Smooth muscle cell (in vitro differentiated cells): ENCODE measurements at regions not wholly inside any gene's neighbourhood (a gene's known extent, or its start where the extent isn't known, plus 50 kb on each side); places are given as distances from the start of the nearest gene placed in this dataset.

Experiments used
- DNase-seq: peaks from one replicate; lab custom pipeline; 2025; ENCODE audit not compliant: unreplicated experiment; lab: John Stamatoyannopoulos, UW
- H2AFZ ChIP-seq: fragments of 200-600 bp; sonication (generic); 2 replicates; pipeline ENCODE4 v1.6.0; 2016; ENCODE audit warnings: antibody characterized with exemption, low read depth, mild to moderate bottlenecking
- H3F3A ChIP-seq: fragments of 200-600 bp; sonication (generic); 2 replicates; pipeline ENCODE4 v1.6.0; 2017; ENCODE audit warnings: antibody characterized with exemption, low read depth
- H3K27ac ChIP-seq: fragments of 200-600 bp; sonication (generic); 2 replicates; pipeline ENCODE4 v1.5.1; 2016; ENCODE audit warnings: low read depth, mild to moderate bottlenecking
- H3K27me3 ChIP-seq: fragments of 200-600 bp; sonication (generic); 2 replicates; pipeline ENCODE4 v1.6.1; 2016; ENCODE audit warnings: low read depth, mild to moderate bottlenecking
- H3K36me3 ChIP-seq: fragments of 200-600 bp; sonication (generic); 2 replicates; pipeline ENCODE4 v1.5.1; 2016; ENCODE audit warnings: low read depth
- H3K4me1 ChIP-seq: fragments of 200-600 bp; sonication (generic); 2 replicates; pipeline ENCODE4 v1.5.1; 2016; ENCODE audit warnings: low read depth
- H3K4me2 ChIP-seq: fragments of 200-600 bp; sonication (generic); 2 replicates; pipeline ENCODE4 v1.6.0; 2016; ENCODE audit warnings: mild to moderate bottlenecking
- H3K4me3 ChIP-seq: fragments of 200-600 bp; sonication (generic); 2 replicates; pipeline ENCODE4 v1.5.1; 2016; ENCODE audit warnings: mild to moderate bottlenecking
- H3K79me2 ChIP-seq: fragments of 200-600 bp; sonication (generic); 2 replicates; pipeline ENCODE4 v1.6.0; 2016; ENCODE audit warnings: low read depth, mild to moderate bottlenecking
- H3K9ac ChIP-seq: fragments of 200-600 bp; sonication (generic); 2 replicates; pipeline ENCODE4 v1.6.0; 2016; ENCODE audit warnings: low read depth
- H3K9me3 ChIP-seq: fragments of 200-600 bp; sonication (generic); replicated peaks from 2 replicates; pipeline ENCODE4 v1.5.1; 2016; ENCODE audit warnings: low read depth
- H4K20me1 ChIP-seq: fragments of 200-600 bp; sonication (generic); 2 replicates; pipeline ENCODE4 v1.6.0; 2016; ENCODE audit warnings: low read depth
- CTCF ChIP-seq: fragments of 200-600 bp; sonication (generic); IDR thresholded peaks from 2 replicates; pipeline ENCODE4 v1.5.1; 2017; ENCODE audit warnings: borderline replicate concordance, mild to moderate bottlenecking, antibody characterized with exemption; ENCODE audit not compliant: insufficient read depth, poor library complexity, severe bottlenecking
- WGBS: methylation state at CpG from one replicate; pipeline ENCODE4 v1.1.7; 2016; ENCODE audit warnings: low lambda C conversion rate; 5-methylcytosine and 5-hydroxymethylcytosine counted together

- Histone ChIP-seq H2AFZ (no peak overlapping the region), H3K9me3 (no peaks in the 10 kb centered on the region), H3K79me2 (no peaks in the 10 kb centered on the region), H3K9ac (no peak overlapping the region), H3K4me3 (no peak overlapping the region), H3K4me1 (no peaks in the 10 kb centered on the region), H3K4me2 (no peak overlapping the region), H3K36me3 (no peaks in the 10 kb centered on the region), H3K27me3 (peaks cover 5% of the 10 kb centered on the region), H3F3A (no peaks in the 10 kb centered on the region), H4K20me1 (no peaks in the 10 kb centered on the region), H3K27ac (no peak overlapping the region)
- no peak for TF ChIP-seq CTCF
- no peak for DNase-seq
- WGBS, result 81% methylated on average over 10 of the region's 11 CpGs
These were observed 249.9 kb downstream of the SKAP2 start for GRCh38 chr7:26614503-26614902.

- no peak overlapping the region for H3K4me3 ChIP-seq
- H2AFZ ChIP-seq, result no peak overlapping the region
- H3K27ac ChIP-seq, result no peak overlapping the region
- no peaks in the 10 kb centered on the region for H3K4me1 ChIP-seq
- H3K79me2 ChIP-seq, result no peaks in the 10 kb centered on the region
- H3K36me3 ChIP-seq, result no peaks in the 10 kb centered on the region
- peaks cover 1% of the 10 kb centered on the region for H3K27me3 ChIP-seq
- H3K9ac ChIP-seq, result no peak overlapping the region
- H4K20me1 ChIP-seq, result no peaks in the 10 kb centered on the region
- WGBS, result 88% methylated on average over 7 of the region's 7 CpGs
- no peaks in the 10 kb centered on the region for H3F3A ChIP-seq
- TF ChIP-seq CTCF, result no peak
- H3K9me3 ChIP-seq, result no peaks in the 10 kb centered on the region
- no peak overlapping the region for H3K4me2 ChIP-seq
- DNase-seq, result no peak
These were observed 248.2 kb downstream of the SKAP2 start for GRCh38 chr7:26616235-26616634.

GRCh38 chr7:26617066-26617465, 247.3 kb downstream of the SKAP2 start:
- H3K27ac ChIP-seq, result no peak overlapping the region
- H3K4me2 ChIP-seq, result no peak overlapping the region
- TF ChIP-seq CTCF, result no peak
- no peaks in the 10 kb centered on the region for H3K27me3 ChIP-seq
- no peaks in the 10 kb centered on the region for H3K79me2 ChIP-seq
- H3K36me3 ChIP-seq, result no peaks in the 10 kb centered on the region
- 96% methylated on average over 7 of the region's 7 CpGs for WGBS
- H2AFZ ChIP-seq, result no peak overlapping the region
- no peaks in the 10 kb centered on the region for H3K4me1 ChIP-seq
- no peaks in the 10 kb centered on the region for H3K9me3 ChIP-seq
- H3K9ac ChIP-seq, result no peak overlapping the region
- H3K4me3 ChIP-seq, result no peak overlapping the region
- H4K20me1 ChIP-seq, result no peaks in the 10 kb centered on the region
- no peak for DNase-seq
- H3F3A ChIP-seq, result no peaks in the 10 kb centered on the region
